ENCODE measurements at regions not wholly inside any gene's neighbourhood (a gene's known extent, or its start where the extent isn't known, plus 50 kb on each side); places are given as distances from the start of the nearest gene placed in this dataset.

DNA sequence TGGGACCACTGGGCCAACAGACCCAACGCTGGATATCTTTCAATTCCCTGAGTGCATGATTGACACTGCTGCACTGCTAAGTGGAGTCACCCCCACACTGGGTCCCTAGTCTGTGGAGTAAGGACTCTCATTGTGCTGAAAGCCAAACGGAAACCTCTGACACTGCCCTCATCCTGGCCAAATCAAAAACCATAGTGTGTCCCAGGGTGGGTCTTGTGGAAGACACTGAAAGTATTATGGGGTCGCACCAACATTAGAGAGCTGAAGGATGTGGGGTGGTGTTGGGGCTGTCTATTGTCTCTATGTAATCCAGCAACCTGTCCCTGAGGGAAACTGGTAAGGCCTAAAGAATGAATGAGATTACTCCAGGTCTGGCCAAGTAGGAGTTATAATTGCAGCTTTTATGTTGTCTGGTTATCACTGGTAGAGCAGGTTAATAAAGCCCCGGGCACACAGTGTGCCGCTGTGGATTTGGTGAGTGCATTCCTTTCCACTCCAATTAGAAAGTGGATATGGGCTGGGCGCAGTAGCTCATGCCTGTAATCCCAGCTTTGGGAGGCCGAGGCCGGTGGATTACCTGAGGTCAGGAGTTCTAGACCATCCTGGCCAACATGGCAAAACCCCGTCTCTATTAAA is 57.9 kb downstream of the HLA-A start:
- TF ChIP-seq POLR2A (IDR thresholded peaks at IDR 0.05) = no peak
- TF ChIP-seq, protein P1, sequence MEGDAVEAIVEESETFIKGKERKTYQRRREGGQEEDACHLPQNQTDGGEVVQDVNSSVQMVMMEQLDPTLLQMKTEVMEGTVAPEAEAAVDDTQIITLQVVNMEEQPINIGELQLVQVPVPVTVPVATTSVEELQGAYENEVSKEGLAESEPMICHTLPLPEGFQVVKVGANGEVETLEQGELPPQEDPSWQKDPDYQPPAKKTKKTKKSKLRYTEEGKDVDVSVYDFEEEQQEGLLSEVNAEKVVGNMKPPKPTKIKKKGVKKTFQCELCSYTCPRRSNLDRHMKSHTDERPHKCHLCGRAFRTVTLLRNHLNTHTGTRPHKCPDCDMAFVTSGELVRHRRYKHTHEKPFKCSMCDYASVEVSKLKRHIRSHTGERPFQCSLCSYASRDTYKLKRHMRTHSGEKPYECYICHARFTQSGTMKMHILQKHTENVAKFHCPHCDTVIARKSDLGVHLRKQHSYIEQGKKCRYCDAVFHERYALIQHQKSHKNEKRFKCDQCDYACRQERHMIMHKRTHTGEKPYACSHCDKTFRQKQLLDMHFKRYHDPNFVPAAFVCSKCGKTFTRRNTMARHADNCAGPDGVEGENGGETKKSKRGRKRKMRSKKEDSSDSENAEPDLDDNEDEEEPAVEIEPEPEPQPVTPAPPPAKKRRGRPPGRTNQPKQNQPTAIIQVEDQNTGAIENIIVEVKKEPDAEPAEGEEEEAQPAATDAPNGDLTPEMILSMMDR (IDR thresholded peaks at IDR 0.05) = no peak
